C4-2B (cell line): ENCODE measurements at regions not wholly inside any gene's neighbourhood (a gene's known extent, or its start where the extent isn't known, plus 50 kb on each side); places are given as distances from the start of the nearest gene placed in this dataset.

ENCODE experiments used
- H3K27ac ChIP-seq: fragments of 450-650 bp; 2 replicates; pipeline ENCODE4 v1.5.1; 2017
- ZFX ChIP-seq: fragments of 450-650 bp; IDR thresholded peaks from 2 replicates; pipeline ENCODE4 v1.6.1; 2017
- TF ChIP-seq, protein P1 (sequence below): fragments of 450-650 bp; conservative IDR thresholded peaks from 2 replicates; pipeline ENCODE4 v1.5.1; 2017; ENCODE audit warnings: mild to moderate bottlenecking

GRCh38 chr6:155623450-155624178, 168.0 kb upstream of the NOX3 start:
- no peak for TF ChIP-seq ZFX
- TF ChIP-seq, protein P1, sequence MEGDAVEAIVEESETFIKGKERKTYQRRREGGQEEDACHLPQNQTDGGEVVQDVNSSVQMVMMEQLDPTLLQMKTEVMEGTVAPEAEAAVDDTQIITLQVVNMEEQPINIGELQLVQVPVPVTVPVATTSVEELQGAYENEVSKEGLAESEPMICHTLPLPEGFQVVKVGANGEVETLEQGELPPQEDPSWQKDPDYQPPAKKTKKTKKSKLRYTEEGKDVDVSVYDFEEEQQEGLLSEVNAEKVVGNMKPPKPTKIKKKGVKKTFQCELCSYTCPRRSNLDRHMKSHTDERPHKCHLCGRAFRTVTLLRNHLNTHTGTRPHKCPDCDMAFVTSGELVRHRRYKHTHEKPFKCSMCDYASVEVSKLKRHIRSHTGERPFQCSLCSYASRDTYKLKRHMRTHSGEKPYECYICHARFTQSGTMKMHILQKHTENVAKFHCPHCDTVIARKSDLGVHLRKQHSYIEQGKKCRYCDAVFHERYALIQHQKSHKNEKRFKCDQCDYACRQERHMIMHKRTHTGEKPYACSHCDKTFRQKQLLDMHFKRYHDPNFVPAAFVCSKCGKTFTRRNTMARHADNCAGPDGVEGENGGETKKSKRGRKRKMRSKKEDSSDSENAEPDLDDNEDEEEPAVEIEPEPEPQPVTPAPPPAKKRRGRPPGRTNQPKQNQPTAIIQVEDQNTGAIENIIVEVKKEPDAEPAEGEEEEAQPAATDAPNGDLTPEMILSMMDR: no peak
- H3K27ac ChIP-seq: no peak overlapping the region

- H3K27ac ChIP-seq: no peak overlapping the region
- TF ChIP-seq, protein P1: no peak
- TF ChIP-seq ZFX: no peak
These were observed 159.0 kb upstream of the NOX3 start for GRCh38 chr6:155614606-155615005.

DNA sequence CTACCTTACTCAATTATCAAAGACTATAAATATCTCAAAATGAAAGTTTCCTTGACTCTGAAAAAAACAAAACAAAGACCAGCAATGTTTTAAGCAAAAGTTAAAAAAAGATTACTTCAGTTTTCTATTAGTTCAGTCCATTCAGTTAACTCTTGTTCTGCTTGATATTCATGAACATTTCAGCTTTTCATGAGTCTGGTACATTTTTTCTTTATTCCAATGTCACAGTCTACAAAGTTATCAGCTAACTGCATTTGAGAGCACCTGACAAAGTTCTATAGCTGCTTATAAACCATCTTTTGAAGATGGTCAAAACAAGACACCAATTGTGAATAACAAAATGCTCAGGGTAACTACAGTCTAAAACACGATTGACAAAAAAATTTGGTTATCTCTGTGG, 156.1 kb upstream of the NOX3 start:
- H3K27ac ChIP-seq: no peak overlapping the region
- TF ChIP-seq, protein P1: no peak
- no peak for TF ChIP-seq ZFX

DNA sequence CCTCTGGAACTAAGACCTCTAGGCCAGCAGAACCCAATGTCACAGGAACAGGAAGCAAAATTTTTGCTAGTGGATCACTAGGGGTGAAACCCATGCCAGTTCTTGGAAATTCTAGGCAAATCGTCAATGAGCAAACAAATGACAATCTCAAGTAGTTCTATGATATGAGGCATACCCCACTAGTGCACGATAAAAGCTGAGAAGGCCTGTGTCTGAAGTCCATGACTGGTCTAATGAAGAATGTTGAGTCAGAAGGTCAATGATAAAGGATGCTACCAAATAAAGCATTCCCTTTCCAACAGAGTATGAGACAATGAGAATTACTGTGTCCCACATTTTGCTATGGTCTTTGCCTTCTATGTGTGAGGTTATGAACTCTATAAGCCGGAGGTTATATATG, 149.4 kb upstream of the NOX3 start:
- TF ChIP-seq, protein P1: no peak
- no peak for TF ChIP-seq ZFX
- no peak overlapping the region for H3K27ac ChIP-seq

DNA sequence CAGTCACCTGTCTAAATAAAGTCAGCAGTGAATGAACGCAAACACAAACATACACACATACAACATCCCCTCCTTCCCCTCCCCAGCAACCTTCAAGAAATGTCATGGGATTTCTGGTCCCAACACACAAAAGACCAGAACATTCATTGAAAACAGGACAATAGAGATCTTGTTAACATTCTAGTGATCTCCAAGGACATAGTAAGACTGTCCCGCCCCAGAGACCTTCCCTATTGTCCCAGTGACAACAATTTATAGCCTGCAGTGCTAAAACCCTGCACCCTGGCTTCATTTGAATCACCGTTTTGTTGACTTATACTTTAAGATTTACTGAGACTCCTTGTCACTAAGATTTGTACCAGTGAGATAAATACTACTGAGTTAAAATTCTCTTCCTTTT, 143.9 kb upstream of the NOX3 start:
- no peak for TF ChIP-seq ZFX
- TF ChIP-seq, protein P1: no peak
- H3K27ac ChIP-seq: no peak overlapping the region

DNA sequence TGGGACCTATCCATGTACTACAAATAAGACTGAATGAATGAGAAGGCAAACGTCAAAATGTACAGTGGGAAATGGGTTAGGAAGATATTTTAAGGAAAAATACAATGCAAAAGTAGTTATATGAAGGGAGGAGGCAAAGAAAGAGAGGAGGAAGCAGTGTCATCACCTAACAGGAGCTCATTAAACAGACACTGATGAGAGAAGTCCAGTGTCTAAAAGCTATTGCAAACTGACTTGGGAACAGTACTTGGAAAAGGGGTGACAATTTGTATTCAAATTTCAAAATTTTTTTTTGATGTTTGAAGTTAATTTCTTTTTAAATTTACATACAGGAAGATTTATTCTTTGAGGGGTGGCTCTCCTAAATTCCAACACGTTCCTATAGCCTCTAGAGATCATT, 143.5 kb upstream of the NOX3 start:
- no peak overlapping the region for H3K27ac ChIP-seq

DNA sequence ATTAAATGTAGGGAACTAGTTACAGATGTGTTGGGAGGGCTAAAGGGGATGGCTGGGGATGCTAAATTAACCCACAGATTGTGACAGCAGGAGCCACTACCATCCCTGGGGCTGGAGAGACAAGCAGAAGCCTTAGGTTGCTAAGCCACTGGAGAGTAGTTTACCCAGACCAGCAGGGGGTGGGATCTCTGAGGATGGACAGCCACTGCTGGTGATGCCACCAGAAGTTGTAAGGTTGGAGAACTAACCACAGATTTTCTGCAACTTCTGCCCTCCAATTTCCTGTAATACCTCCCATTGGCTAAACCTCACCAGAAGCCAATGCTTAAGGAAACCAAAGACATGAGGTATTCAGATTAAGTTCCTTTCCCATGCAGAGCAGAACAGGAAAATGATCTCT, 139.6 kb upstream of the NOX3 start:
- no peak for TF ChIP-seq ZFX
- TF ChIP-seq, protein P1: no peak
- no peak overlapping the region for H3K27ac ChIP-seq

More for the DNA sequence above, 143.5 kb upstream of the NOX3 start:
- TF ChIP-seq, protein P1: no peak
- TF ChIP-seq ZFX: no peak
